ENCODE measurements at regions not wholly inside any gene's neighbourhood (a gene's known extent, or its start where the extent isn't known, plus 50 kb on each side); places are given as distances from the start of the nearest gene placed in this dataset.

GRCh38 chr1:55374801-55375616, 159.8 kb upstream of the USP24 start:
- TF ChIP-seq CTCF (IDR thresholded peaks at IDR 0.05) (no peak), POLR2A (IDR thresholded peaks at IDR 0.05; ENCODE audit: low read depth) (no peak)
